Right atrium auricular region (tissue), 2 donors: ENCODE measurements at regions not wholly inside any gene's neighbourhood (a gene's known extent, or its start where the extent isn't known, plus 50 kb on each side); places are given as distances from the start of the nearest gene placed in this dataset.

Source experiments
- DNase-seq: peaks from one replicate; pipeline ENCODE4 v3.0.0-alpha.2; 2019; ENCODE audit warnings: low spot score
- H3K27ac ChIP-seq, 2 donors: fragments of 200-600 bp; sonication (generic); 1 replicate in 1 of 2; 2 replicates in 1 of 2; pipeline ENCODE4 v1.5.1; 2016 to 2019
- H3K27me3 ChIP-seq, 2 donors: fragments of 200-600 bp; sonication (generic); one replicate each; pipeline versions ENCODE4 v1.5.1 to v1.6.0; 2017 to 2019
- H3K36me3 ChIP-seq: fragments of 200-600 bp; sonication (generic); one replicate; pipeline ENCODE4 v1.5.1; 2016
- H3K4me1 ChIP-seq, 2 donors: fragments of 200-600 bp; sonication (generic); one replicate each; pipeline versions ENCODE4 v1.5.1 to v1.6.0; 2017 to 2019
- H3K4me3 ChIP-seq, 2 donors: fragments of 200-600 bp; sonication (generic); 1 replicate in 1 of 2; 2 replicates in 1 of 2; pipeline ENCODE4 v1.5.1; 2017 to 2019; ENCODE audit warnings: mild to moderate bottlenecking in 1 of 2, moderate library complexity in 1 of 2
- H3K9me3 ChIP-seq, 2 donors: fragments of 200-600 bp; sonication (generic); one replicate each; pipeline ENCODE4 v1.5.1; 2019
- TF ChIP-seq, protein P1 (sequence below), 2 donors: fragments of 200-600 bp; sonication (generic); IDR thresholded peaks; one replicate each; pipeline ENCODE4 v1.5.1; 2019; ENCODE audit warnings: antibody characterized with exemption in 2 of 2

- no peak overlapping the region for H3K4me3 ChIP-seq
- TF ChIP-seq, protein P1, sequence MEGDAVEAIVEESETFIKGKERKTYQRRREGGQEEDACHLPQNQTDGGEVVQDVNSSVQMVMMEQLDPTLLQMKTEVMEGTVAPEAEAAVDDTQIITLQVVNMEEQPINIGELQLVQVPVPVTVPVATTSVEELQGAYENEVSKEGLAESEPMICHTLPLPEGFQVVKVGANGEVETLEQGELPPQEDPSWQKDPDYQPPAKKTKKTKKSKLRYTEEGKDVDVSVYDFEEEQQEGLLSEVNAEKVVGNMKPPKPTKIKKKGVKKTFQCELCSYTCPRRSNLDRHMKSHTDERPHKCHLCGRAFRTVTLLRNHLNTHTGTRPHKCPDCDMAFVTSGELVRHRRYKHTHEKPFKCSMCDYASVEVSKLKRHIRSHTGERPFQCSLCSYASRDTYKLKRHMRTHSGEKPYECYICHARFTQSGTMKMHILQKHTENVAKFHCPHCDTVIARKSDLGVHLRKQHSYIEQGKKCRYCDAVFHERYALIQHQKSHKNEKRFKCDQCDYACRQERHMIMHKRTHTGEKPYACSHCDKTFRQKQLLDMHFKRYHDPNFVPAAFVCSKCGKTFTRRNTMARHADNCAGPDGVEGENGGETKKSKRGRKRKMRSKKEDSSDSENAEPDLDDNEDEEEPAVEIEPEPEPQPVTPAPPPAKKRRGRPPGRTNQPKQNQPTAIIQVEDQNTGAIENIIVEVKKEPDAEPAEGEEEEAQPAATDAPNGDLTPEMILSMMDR (IDR thresholded peaks at IDR 0.05) = no peak
- no peaks in the 10 kb centered on the region for H3K27me3 ChIP-seq
- DNase-seq = no peak
- H3K9me3 ChIP-seq = peaks cover 0 to 24% of the 10 kb centered on the region in 2 donors
- H3K4me1 ChIP-seq = no peaks in the 10 kb centered on the region
- H3K27ac ChIP-seq = no peak overlapping the region
- no peaks in the 10 kb centered on the region for H3K36me3 ChIP-seq
Measured at GRCh38 chrX:110877326-110877725, 81.7 kb upstream of the CHRDL1 start.

DNA sequence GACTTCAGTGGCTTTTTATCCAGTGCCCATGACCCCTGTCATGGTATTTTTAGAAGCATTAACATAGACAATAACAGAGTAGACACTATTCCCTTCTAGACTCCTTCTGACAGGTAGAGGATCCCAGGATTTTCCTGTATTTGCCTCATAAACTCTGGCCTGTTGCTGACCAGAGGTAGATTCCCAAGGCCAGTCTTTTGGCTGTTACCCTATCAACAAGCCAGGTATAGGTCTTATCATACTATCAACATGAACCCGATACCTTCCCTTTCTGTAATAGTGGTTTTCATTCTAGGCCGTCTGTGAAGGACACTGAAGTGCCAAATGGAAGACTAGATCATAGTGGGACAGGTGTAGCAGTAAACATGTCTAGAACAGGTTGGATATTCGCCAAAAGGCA, 76.2 kb upstream of the CHRDL1 start:
- Histone ChIP-seq H3K36me3 (no peaks in the 10 kb centered on the region), H3K27me3 (no peaks in the 10 kb centered on the region), H3K4me3 (no peak overlapping the region), H3K27ac (no peak overlapping the region), H3K9me3 (no peaks in the 10 kb centered on the region), H3K4me1 (no peaks in the 10 kb centered on the region)
- DNase-seq = no peak
- TF ChIP-seq, protein P1 (IDR thresholded peaks at IDR 0.05) = no peak

DNA sequence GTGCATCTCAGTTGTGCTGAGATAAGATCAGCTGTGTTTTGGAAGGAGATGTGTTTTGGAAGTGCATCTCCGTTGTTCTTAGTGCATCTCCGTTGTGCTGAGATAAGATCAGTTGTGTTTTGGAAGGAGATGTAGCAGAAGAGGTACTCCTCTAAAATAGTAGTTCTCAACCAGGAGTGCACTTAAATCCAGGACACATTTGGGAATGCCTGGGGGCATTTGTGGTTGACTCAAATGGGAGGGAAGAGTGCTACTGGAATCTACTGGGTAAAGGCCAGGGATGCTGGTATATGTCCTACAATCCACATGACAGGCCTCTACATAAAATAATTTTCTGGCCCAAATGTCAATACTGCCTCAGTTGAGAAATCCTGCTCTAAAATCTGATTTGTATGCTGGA, 70.8 kb upstream of the CHRDL1 start:
- H3K36me3 ChIP-seq = no peaks in the 10 kb centered on the region
- no peak overlapping the region for H3K27ac ChIP-seq
- H3K9me3 ChIP-seq = no peaks in the 10 kb centered on the region
- TF ChIP-seq, protein P1 (IDR thresholded peaks at IDR 0.05) = no peak
- H3K4me1 ChIP-seq = no peaks in the 10 kb centered on the region
- DNase-seq = no peak
- no peaks in the 10 kb centered on the region for H3K27me3 ChIP-seq
- no peak overlapping the region for H3K4me3 ChIP-seq

DNA sequence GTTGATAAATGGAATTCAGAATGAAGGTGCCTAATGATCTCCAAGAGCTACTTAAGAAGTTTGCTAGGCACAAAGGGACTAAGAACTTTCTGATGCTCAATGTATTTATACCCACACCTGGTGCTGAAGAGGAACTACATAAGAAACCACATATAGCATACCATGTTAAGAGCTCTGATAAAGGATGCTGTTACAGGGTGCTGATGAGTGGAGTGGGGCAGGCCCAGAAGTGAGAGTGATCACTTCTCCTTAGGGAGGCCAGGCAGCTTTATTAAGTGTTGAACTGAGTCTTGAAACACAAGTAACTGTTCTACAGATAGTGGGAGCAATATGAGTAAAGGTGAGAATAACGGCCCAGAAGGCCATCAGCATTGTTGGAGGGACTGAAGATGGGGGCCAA, 68.3 kb upstream of the CHRDL1 start:
- no peaks in the 10 kb centered on the region for H3K4me1 ChIP-seq
- H3K4me3 ChIP-seq = no peak overlapping the region
- H3K27me3 ChIP-seq = no peaks in the 10 kb centered on the region
- H3K27ac ChIP-seq = no peak overlapping the region
- DNase-seq = no peak
- H3K36me3 ChIP-seq = no peaks in the 10 kb centered on the region
- TF ChIP-seq, protein P1 (IDR thresholded peaks at IDR 0.05) = no peak
- H3K9me3 ChIP-seq = no peaks in the 10 kb centered on the region

GRCh38 chrX:110858565-110858964, 62.9 kb upstream of the CHRDL1 start:
- Histone ChIP-seq H3K4me1 (no peaks in the 10 kb centered on the region), H3K27ac (no peak overlapping the region), H3K4me3 (no peak overlapping the region), H3K9me3 (no peaks in the 10 kb centered on the region), H3K36me3 (no peaks in the 10 kb centered on the region), H3K27me3 (no peaks in the 10 kb centered on the region)
- no peak for DNase-seq
- TF ChIP-seq, protein P1 (IDR thresholded peaks at IDR 0.05) = no peak

- H3K36me3 ChIP-seq = no peaks in the 10 kb centered on the region
- H3K9me3 ChIP-seq = no peaks in the 10 kb centered on the region
- TF ChIP-seq, protein P1 (IDR thresholded peaks at IDR 0.05) = peak in 1 of 2 donors; percentile 35
- H3K4me3 ChIP-seq = no peak overlapping the region
- H3K4me1 ChIP-seq = no peaks in the 10 kb centered on the region
- no peaks in the 10 kb centered on the region for H3K27me3 ChIP-seq
- DNase-seq = no peak
- H3K27ac ChIP-seq = no peak overlapping the region
Measured at GRCh38 chrX:110853610-110854009, 58.0 kb upstream of the CHRDL1 start.
